GM12878 (cell line): ENCODE measurements at regions not wholly inside any gene's neighbourhood (a gene's known extent, or its start where the extent isn't known, plus 50 kb on each side); places are given as distances from the start of the nearest gene placed in this dataset.

Experiments used
- ESRRA ChIP-seq: IDR thresholded peaks from 2 replicates; pipeline ENCODE4 v1.6.1; 2012; ENCODE audit warnings: mild to moderate bottlenecking, low read length, improper control_type of control experiment
- KAT2A ChIP-seq: conservative IDR thresholded peaks from 2 replicates; pipeline ENCODE4 v1.6.1; 2011; ENCODE audit warnings: low read depth, low read length; ENCODE audit not compliant: control insufficient read depth
- POLR2A ChIP-seq: IDR thresholded peaks from 2 replicates; pipeline ENCODE4 v1.6.1; 2011; ENCODE audit warnings: low read depth, mild to moderate bottlenecking, low read length
- SIN3A ChIP-seq: IDR thresholded peaks from 2 replicates; pipeline ENCODE4 v1.6.1; 2012; ENCODE audit warnings: low read depth, low read length, improper control_type of control experiment
- SUPT20H ChIP-seq: IDR thresholded peaks from 2 replicates; pipeline ENCODE4 v1.6.1; 2011; ENCODE audit warnings: low read depth, mild to moderate bottlenecking, low read length, moderate library complexity, borderline replicate concordance; ENCODE audit not compliant: control insufficient read depth
- TAF1 ChIP-seq: IDR thresholded peaks from 2 replicates; pipeline ENCODE4 v1.6.1; 2011; ENCODE audit warnings: mild to moderate bottlenecking, low read depth, low read length, borderline replicate concordance
- TF ChIP-seq, protein P1 (sequence below): fragments of 450-650 bp; IDR thresholded peaks from 2 replicates; pipeline ENCODE4 v1.6.1; 2017; ENCODE audit warnings: mild to moderate bottlenecking
- TF ChIP-seq, protein P2 (sequence below), 3 experiments: IDR thresholded peaks in 2 of 3; conservative IDR thresholded peaks in 1 of 3; 2 replicates each; pipeline ENCODE4 v1.5.1; 2011; ENCODE audit warnings: low read depth in 3 of 3, low read length in 3 of 3, mild to moderate bottlenecking in 3 of 3, control low read depth in 2 of 3, moderate library complexity in 2 of 3, inconsistent platforms in 1 of 3, mixed read lengths in 1 of 3; ENCODE audit not compliant: control insufficient read depth in 2 of 3, insufficient read depth in 1 of 3; ENCODE audit errors: extremely low read depth in 1 of 3
- TF ChIP-seq, protein P3 (sequence below): IDR thresholded peaks from 2 replicates; pipeline ENCODE4 v1.6.1; 2012; ENCODE audit warnings: low read depth, low read length, improper control_type of control experiment
- TF ChIP-seq, protein P4 (sequence below): IDR thresholded peaks from 2 replicates; pipeline ENCODE4 v1.6.1; 2011; ENCODE audit warnings: low read depth, mild to moderate bottlenecking, low read length, moderate library complexity, borderline replicate concordance; ENCODE audit errors: extremely low read depth

DNA sequence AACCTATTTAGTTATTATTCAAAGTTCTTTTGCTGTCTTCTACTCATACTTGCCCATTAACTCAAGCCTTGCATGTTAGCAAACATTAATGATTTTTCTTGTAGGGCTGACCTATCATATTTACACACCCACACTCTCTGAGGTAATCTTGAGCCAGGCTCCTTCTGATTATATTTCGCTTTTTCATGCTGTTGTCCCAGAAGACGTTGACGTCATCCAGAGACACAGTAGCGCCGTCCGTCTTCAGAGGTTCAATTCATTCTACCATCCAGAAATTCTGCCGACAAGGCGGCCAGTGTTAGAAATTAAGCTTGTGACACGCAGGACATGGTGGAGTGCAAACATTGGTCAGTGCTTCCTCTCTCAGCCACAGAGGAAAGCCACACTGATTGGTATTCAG lies 584.7 kb downstream of the BMP2 start:
- TF ChIP-seq ESRRA (no peak), TAF1 (no peak), SIN3A (no peak), POLR2A (no peak), KAT2A (no peak), SUPT20H (no peak)
- TF ChIP-seq, protein P1, sequence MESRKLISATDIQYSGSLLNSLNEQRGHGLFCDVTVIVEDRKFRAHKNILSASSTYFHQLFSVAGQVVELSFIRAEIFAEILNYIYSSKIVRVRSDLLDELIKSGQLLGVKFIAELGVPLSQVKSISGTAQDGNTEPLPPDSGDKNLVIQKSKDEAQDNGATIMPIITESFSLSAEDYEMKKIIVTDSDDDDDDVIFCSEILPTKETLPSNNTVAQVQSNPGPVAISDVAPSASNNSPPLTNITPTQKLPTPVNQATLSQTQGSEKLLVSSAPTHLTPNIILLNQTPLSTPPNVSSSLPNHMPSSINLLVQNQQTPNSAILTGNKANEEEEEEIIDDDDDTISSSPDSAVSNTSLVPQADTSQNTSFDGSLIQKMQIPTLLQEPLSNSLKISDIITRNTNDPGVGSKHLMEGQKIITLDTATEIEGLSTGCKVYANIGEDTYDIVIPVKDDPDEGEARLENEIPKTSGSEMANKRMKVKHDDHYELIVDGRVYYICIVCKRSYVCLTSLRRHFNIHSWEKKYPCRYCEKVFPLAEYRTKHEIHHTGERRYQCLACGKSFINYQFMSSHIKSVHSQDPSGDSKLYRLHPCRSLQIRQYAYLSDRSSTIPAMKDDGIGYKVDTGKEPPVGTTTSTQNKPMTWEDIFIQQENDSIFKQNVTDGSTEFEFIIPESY = no peak
- TF ChIP-seq, protein P2, sequence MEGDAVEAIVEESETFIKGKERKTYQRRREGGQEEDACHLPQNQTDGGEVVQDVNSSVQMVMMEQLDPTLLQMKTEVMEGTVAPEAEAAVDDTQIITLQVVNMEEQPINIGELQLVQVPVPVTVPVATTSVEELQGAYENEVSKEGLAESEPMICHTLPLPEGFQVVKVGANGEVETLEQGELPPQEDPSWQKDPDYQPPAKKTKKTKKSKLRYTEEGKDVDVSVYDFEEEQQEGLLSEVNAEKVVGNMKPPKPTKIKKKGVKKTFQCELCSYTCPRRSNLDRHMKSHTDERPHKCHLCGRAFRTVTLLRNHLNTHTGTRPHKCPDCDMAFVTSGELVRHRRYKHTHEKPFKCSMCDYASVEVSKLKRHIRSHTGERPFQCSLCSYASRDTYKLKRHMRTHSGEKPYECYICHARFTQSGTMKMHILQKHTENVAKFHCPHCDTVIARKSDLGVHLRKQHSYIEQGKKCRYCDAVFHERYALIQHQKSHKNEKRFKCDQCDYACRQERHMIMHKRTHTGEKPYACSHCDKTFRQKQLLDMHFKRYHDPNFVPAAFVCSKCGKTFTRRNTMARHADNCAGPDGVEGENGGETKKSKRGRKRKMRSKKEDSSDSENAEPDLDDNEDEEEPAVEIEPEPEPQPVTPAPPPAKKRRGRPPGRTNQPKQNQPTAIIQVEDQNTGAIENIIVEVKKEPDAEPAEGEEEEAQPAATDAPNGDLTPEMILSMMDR (IDR thresholded peaks at IDR 0.05 in 2 of 3, conservative IDR thresholded peaks at IDR 0.05 in 1 of 3; ENCODE audit: control insufficient read depth in 2 of 3, extremely low read depth in 1 of 3, insufficient read depth in 1 of 3, low read depth in 3 of 3, low read length in 3 of 3) = no peak
- TF ChIP-seq, protein P3, sequence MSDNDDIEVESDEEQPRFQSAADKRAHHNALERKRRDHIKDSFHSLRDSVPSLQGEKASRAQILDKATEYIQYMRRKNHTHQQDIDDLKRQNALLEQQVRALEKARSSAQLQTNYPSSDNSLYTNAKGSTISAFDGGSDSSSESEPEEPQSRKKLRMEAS = no peak
- TF ChIP-seq, protein P4, sequence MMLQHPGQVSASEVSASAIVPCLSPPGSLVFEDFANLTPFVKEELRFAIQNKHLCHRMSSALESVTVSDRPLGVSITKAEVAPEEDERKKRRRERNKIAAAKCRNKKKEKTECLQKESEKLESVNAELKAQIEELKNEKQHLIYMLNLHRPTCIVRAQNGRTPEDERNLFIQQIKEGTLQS = no peak
